CD4-positive, alpha-beta memory T cell (primary cell): ENCODE measurements at regions not wholly inside any gene's neighbourhood (a gene's known extent, or its start where the extent isn't known, plus 50 kb on each side); places are given as distances from the start of the nearest gene placed in this dataset.

Experiments used
- CTCF ChIA-PET: fragments of 350-600 bp; sonication (Branson Sonifier 250); formaldehyde crosslinking; loops from one replicate; lab custom pipeline; 2021; ENCODE audit warnings: inconsistent platforms; ENCODE audit not compliant: partially characterized antibody; lab: Charles Lee
- POLR2A ChIA-PET: fragments of 350-600 bp; sonication (Branson Sonifier 250); formaldehyde crosslinking; loops from one replicate; lab custom pipeline; 2021; ENCODE audit not compliant: partially characterized antibody; lab: Charles Lee
- DNase-seq, 5 donors: peaks; one replicate each; pipeline versions ENCODE4 v3.0.0 to v3.0.0-alpha.2; 2020 to 2022; ENCODE audit warnings: mixed read lengths in 1 of 5
- H3K27ac ChIP-seq: one replicate; pipeline ENCODE4 v1.7.0; 2013; ENCODE audit warnings: low read depth, low read length
- H3K27me3 ChIP-seq: 2 replicates; pipeline ENCODE4 v1.7.0; 2013; ENCODE audit warnings: mild to moderate bottlenecking, low read length, moderate library complexity; ENCODE audit not compliant: insufficient read depth
- H3K36me3 ChIP-seq: 2 replicates; pipeline ENCODE4 v1.7.0; 2013; ENCODE audit warnings: mild to moderate bottlenecking, low read length, moderate library complexity; ENCODE audit not compliant: insufficient read depth
- H3K4me1 ChIP-seq: 2 replicates; pipeline ENCODE4 v1.7.0; 2013; ENCODE audit warnings: mild to moderate bottlenecking, low read length, moderate library complexity; ENCODE audit not compliant: insufficient read depth
- H3K4me3 ChIP-seq, 2 donors: one replicate each; pipeline ENCODE4 v1.7.0; 2013; ENCODE audit warnings: low read length in 2 of 2, mild to moderate bottlenecking in 1 of 2
- H3K9me3 ChIP-seq, 2 donors: one replicate each; pipeline ENCODE4 v1.7.0; 2013; ENCODE audit warnings: low read length in 2 of 2, control low read depth in 1 of 2; ENCODE audit not compliant: control insufficient read depth in 1 of 2
- H3K27ac Mint-ChIP-seq, 7 donors: one replicate each; pipeline ENCODE4 v1.8.0; 2020 to 2021; ENCODE audit warnings: mixed read lengths in 7 of 7, mild to moderate bottlenecking in 6 of 7, inconsistent platforms in 3 of 7, moderate library complexity in 3 of 7
- H3K27me3 Mint-ChIP-seq, 2 donors: one replicate each; pipeline ENCODE4 v1.8.0; 2020 to 2021; ENCODE audit warnings: mixed read lengths in 2 of 2
- H3K36me3 Mint-ChIP-seq, 2 donors: one replicate each; pipeline ENCODE4 v1.8.0; 2020 to 2021; ENCODE audit warnings: mixed read lengths in 2 of 2, inconsistent platforms in 1 of 2, mild to moderate bottlenecking in 1 of 2
- H3K4me1 Mint-ChIP-seq, 4 donors: one replicate each; pipeline ENCODE4 v1.8.0; 2020 to 2021; ENCODE audit warnings: mixed read lengths in 4 of 4, mild to moderate bottlenecking in 1 of 4
- H3K4me3 Mint-ChIP-seq, 8 donors: one replicate each; pipeline ENCODE4 v1.8.0; 2020 to 2021; ENCODE audit warnings: mixed read lengths in 8 of 8, mild to moderate bottlenecking in 7 of 8, moderate library complexity in 6 of 8, inconsistent platforms in 3 of 8
- H3K9me3 Mint-ChIP-seq, 8 donors: one replicate each; pipeline ENCODE4 v1.8.0; 2020 to 2021; ENCODE audit warnings: mixed read lengths in 8 of 8, mild to moderate bottlenecking in 5 of 8, inconsistent platforms in 3 of 8, moderate library complexity in 1 of 8
- intact Hi-C: fragments of 100-400 bp; cut with micrococcal nuclease; formaldehyde crosslinking; loops from one replicate; pipeline ENCODE4 v1.15.1; 2023

GRCh38 chr6:45757443-45758130 is 258.1 kb downstream of the CLIC5 start:
- Histone ChIP-seq H3K4me3 (no peak overlapping the region), H3K4me1 (no peaks in the 10 kb centered on the region), H3K36me3 (no peaks in the 10 kb centered on the region), H3K27me3 (no peaks in the 10 kb centered on the region), H3K9me3 (no peaks in the 10 kb centered on the region), H3K27ac (no peak overlapping the region)
- CTCF ChIA-PET = interaction anchor here (0.6 kb wide), 1 partner anchor 15 kb away, joined by 3 read pairs; no protein-coding TSS in a partner anchor
- H3K27ac Mint-ChIP-seq = no peak overlapping the region
- H3K27me3 Mint-ChIP-seq = peaks cover 6 to 8% of the 10 kb centered on the region in 2 donors
- H3K4me3 Mint-ChIP-seq = no peak overlapping the region
- intact Hi-C loops = no loop called here
- H3K9me3 Mint-ChIP-seq = peaks cover 0 to 3% (median 0%) of the 10 kb centered on the region in 8 donors
- H3K4me1 Mint-ChIP-seq = no peaks in the 10 kb centered on the region
- no peak for DNase-seq
- H3K36me3 Mint-ChIP-seq = no peaks in the 10 kb centered on the region
- POLR2A ChIA-PET = no interaction called here

GRCh38 chr6:45756606-45757005 is 259.1 kb downstream of the CLIC5 start:
- ChIA-PET POLR2A (no interaction called here), CTCF (no interaction called here)
- Mint-ChIP-seq H3K4me1 (no peaks in the 10 kb centered on the region), H3K9me3 (peaks cover 0 to 2% (median 0%) of the 10 kb centered on the region in 8 donors), H3K4me3 (no peak overlapping the region), H3K27me3 (peaks cover 3 to 8% of the 10 kb centered on the region in 2 donors), H3K27ac (no peak overlapping the region), H3K36me3 (no peaks in the 10 kb centered on the region)
- no peaks in the 10 kb centered on the region for H3K27me3 ChIP-seq
- no peaks in the 10 kb centered on the region for H3K36me3 ChIP-seq
- intact Hi-C loops = no loop called here
- no peak overlapping the region for H3K27ac ChIP-seq
- H3K9me3 ChIP-seq = no peaks in the 10 kb centered on the region
- no peak overlapping the region for H3K4me3 ChIP-seq
- no peaks in the 10 kb centered on the region for H3K4me1 ChIP-seq
- DNase-seq = no peak

- Mint-ChIP-seq H3K36me3 (no peaks in the 10 kb centered on the region), H3K27ac (no peak overlapping the region), H3K4me1 (no peaks in the 10 kb centered on the region), H3K9me3 (no peaks in the 10 kb centered on the region), H3K4me3 (no peak overlapping the region), H3K27me3 (peaks cover 0 to 13% of the 10 kb centered on the region in 2 donors)
- ChIA-PET CTCF (no interaction called here), POLR2A (no interaction called here)
- Histone ChIP-seq H3K9me3 (no peaks in the 10 kb centered on the region), H3K27ac (no peak overlapping the region), H3K4me1 (no peaks in the 10 kb centered on the region), H3K27me3 (no peaks in the 10 kb centered on the region), H3K4me3 (no peak overlapping the region), H3K36me3 (no peaks in the 10 kb centered on the region)
- intact Hi-C loops = no loop called here
- no peak for DNase-seq
Measured at GRCh38 chr6:45754432-45754831, 261.2 kb downstream of the CLIC5 start.

DNA sequence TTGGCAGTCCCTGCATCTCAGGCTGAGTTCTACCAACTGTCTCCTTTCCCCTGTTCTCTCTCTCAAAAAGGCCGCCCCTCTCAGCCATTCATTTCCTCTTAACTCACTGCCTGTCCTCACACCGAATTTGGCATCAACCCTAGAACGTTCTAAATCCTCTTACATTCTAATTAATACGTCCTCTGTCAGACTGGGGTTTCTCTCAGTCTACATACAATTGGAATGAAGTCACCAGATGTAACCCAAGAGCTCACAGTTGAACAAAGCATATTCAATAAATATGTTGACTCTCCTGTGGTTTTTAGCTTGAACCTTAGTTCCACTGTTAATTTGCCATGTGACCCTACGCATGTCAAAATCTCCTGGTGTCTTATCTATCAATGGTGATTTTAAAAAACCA is 269.6 kb downstream of the CLIC5 start:
- H3K27ac Mint-ChIP-seq = no peak overlapping the region
- no peak overlapping the region for H3K27ac ChIP-seq
- peaks cover 0 to 9% (median 3%) of the 10 kb centered on the region in 4 donors for H3K4me1 Mint-ChIP-seq
- peaks cover 0 to 3% of the 10 kb centered on the region in 2 donors for H3K36me3 Mint-ChIP-seq
- H3K4me3 Mint-ChIP-seq = no peak overlapping the region
- peaks cover 0 to 7% of the 10 kb centered on the region in 2 donors for H3K9me3 ChIP-seq
- no peaks in the 10 kb centered on the region for H3K27me3 ChIP-seq
- no peak for DNase-seq
- intact Hi-C loops = no loop called here
- H3K4me1 ChIP-seq = no peaks in the 10 kb centered on the region
- ChIA-PET POLR2A (no interaction called here), CTCF (no interaction called here)
- peaks cover 0 to 18% (median 13%) of the 10 kb centered on the region in 8 donors for H3K9me3 Mint-ChIP-seq
- no peaks in the 10 kb centered on the region for H3K36me3 ChIP-seq
- H3K27me3 Mint-ChIP-seq = peaks cover 2% of the 10 kb centered on the region in 2 donors
- no peak overlapping the region for H3K4me3 ChIP-seq

GRCh38 chr6:45743028-45743615 is 272.5 kb downstream of the CLIC5 start:
- peaks cover 0 to 3% of the 10 kb centered on the region in 2 donors for H3K36me3 Mint-ChIP-seq
- Histone ChIP-seq H3K4me1 (no peaks in the 10 kb centered on the region), H3K9me3 (peaks cover 0 to 5% of the 10 kb centered on the region in 2 donors), H3K4me3 (no peak overlapping the region), H3K27ac (no peak overlapping the region), H3K27me3 (no peaks in the 10 kb centered on the region), H3K36me3 (no peaks in the 10 kb centered on the region)
- peaks cover 0 to 13% (median 9%) of the 10 kb centered on the region in 8 donors for H3K9me3 Mint-ChIP-seq
- DNase-seq = no peak
- intact Hi-C loops = no loop called here
- CTCF ChIA-PET = interaction anchor here (1.3 kb wide), 1 partner anchor 28 kb away, joined by 4 read pairs; no protein-coding TSS in a partner anchor
- peaks cover 1 to 11% (median 3%) of the 10 kb centered on the region in 4 donors for H3K4me1 Mint-ChIP-seq
- no peaks in the 10 kb centered on the region for H3K27me3 Mint-ChIP-seq
- POLR2A ChIA-PET = no interaction called here
- H3K4me3 Mint-ChIP-seq = no peak overlapping the region
- no peak overlapping the region for H3K27ac Mint-ChIP-seq

DNA sequence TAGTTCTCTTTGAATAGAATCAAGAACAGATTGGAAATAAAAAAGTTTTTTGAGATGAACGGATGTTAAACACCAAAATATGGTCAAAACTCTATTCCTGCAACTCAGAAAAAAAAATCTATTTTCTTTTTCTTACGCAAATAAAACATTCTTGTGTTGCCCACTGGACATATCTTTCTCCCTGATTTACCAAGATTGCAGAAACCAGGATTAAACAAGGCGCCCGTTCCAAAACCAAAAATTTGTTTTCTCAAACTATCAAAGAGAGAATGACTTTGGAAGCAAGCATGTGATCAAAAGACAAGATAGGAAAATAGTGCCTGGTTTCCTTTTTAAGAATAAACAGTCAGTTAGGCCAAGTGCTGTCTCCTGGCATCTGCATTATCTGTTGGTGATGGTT is 273.1 kb downstream of the CLIC5 start:
- Histone ChIP-seq H3K4me3 (no peak overlapping the region), H3K4me1 (peaks cover 5% of the 10 kb centered on the region), H3K27ac (no peak overlapping the region), H3K36me3 (no peaks in the 10 kb centered on the region), H3K27me3 (no peaks in the 10 kb centered on the region), H3K9me3 (no peaks in the 10 kb centered on the region)
- intact Hi-C loops = no loop called here
- Mint-ChIP-seq H3K4me1 (peaks cover 6 to 17% (median 8%) of the 10 kb centered on the region in 4 donors), H3K9me3 (peaks cover 0 to 8% (median 4%) of the 10 kb centered on the region in 8 donors), H3K27me3 (peaks cover 0 to 1% of the 10 kb centered on the region in 2 donors), H3K4me3 (no peak overlapping the region), H3K36me3 (no peaks in the 10 kb centered on the region), H3K27ac (no peak overlapping the region)
- POLR2A ChIA-PET = no interaction called here
- CTCF ChIA-PET = interaction anchor here (1.3 kb wide), 1 partner anchor 28 kb away, joined by 4 read pairs; no protein-coding TSS in a partner anchor
- no peak for DNase-seq

DNA sequence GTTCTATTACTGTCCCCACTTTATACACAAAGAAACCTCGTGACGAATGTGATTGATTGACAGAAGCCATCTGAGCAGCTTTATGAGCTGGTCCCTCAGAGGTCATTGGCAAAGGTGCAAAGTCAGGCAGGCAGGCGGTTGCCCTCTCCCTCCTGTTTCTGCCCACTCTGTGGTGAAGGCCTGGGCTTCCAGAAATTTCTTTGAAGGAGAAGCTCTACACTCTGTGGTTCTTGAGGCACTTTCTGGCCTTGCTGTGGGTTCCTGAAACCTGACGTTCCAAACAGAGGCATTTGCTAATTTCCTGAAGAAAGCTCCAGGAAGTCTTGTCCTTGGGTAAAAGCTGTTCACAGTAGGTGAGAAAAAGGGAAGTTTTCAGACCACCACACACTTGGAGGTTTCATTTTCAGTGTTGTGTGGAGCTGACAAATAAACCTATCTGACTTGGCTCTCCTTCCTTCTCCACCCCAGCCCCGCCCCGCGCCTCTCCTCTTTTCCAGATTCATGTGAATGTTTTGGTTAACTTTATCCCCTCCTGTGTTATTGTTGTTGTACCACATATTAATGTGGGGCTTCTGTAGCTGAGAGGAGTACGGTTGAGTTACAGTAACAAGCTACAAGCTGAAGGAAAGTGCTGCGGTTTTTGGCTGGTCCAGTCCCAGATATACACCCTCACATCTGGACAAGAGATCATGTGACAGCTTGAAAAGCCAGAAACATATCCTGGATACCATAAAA is 274.1 kb downstream of the CLIC5 start:
- peaks cover 1 to 4% of the 10 kb centered on the region in 2 donors for H3K27me3 Mint-ChIP-seq
- intact Hi-C loops = no loop called here
- H3K27ac ChIP-seq = no peak overlapping the region

More for the DNA sequence above, 274.1 kb downstream of the CLIC5 start:
- Mint-ChIP-seq H3K4me1 (peaks cover 11 to 22% (median 12%) of the 10 kb centered on the region in 4 donors), H3K9me3 (no peaks in the 10 kb centered on the region), H3K27ac (peak overlapping the region in 1 of 7 donors; percentile 30), H3K36me3 (no peaks in the 10 kb centered on the region), H3K4me3 (no peak overlapping the region)
- CTCF ChIA-PET = no interaction called here
- H3K27me3 ChIP-seq = no peaks in the 10 kb centered on the region
- POLR2A ChIA-PET = no interaction called here
- H3K36me3 ChIP-seq = no peaks in the 10 kb centered on the region
- H3K9me3 ChIP-seq = no peaks in the 10 kb centered on the region
- DNase-seq = no peak
- H3K4me1 ChIP-seq = peaks cover 9% of the 10 kb centered on the region
- H3K4me3 ChIP-seq = no peak overlapping the region
